ENCODE measurements at regions not wholly inside any gene's neighbourhood (a gene's known extent, or its start where the extent isn't known, plus 50 kb on each side); places are given as distances from the start of the nearest gene placed in this dataset.

DNA sequence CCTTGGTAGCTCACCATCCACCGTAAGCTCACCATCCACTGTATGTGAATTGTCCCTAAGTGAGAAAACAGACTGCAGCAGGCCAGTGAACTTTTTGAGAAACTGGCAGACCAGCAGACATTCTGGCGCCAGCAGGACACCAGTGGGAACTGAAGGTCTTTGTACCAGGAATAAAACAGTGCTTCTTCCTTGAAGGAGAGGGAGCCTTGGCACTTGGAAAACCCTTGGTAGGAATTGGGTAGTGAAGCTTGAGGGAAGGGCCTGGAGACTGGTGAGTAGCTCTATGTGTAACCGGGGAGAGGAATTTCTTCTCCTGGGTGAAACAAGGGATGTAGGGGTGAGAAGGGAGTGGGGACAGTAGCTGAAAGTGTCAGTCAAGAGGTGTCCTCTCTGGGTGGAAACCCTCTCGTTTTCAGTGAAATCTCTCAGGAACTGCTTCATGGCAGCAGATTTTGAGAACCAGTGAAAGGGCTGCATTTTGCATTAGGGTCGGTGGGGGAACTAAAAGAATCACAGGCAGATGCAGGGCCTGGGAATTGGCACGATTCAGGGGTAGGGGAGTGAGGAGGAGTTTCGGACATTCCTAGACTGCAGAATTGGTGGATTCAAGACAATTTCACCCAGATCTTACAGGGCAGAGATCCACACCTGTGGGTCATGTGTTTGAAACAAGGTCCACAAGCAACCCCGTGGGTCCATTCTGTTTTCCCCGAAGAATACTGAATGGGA lies 131.5 kb upstream of the DLX2 start:
- DNase-seq (ENCODE audit: low read depth), result no peak
- TF ChIP-seq, protein P1, sequence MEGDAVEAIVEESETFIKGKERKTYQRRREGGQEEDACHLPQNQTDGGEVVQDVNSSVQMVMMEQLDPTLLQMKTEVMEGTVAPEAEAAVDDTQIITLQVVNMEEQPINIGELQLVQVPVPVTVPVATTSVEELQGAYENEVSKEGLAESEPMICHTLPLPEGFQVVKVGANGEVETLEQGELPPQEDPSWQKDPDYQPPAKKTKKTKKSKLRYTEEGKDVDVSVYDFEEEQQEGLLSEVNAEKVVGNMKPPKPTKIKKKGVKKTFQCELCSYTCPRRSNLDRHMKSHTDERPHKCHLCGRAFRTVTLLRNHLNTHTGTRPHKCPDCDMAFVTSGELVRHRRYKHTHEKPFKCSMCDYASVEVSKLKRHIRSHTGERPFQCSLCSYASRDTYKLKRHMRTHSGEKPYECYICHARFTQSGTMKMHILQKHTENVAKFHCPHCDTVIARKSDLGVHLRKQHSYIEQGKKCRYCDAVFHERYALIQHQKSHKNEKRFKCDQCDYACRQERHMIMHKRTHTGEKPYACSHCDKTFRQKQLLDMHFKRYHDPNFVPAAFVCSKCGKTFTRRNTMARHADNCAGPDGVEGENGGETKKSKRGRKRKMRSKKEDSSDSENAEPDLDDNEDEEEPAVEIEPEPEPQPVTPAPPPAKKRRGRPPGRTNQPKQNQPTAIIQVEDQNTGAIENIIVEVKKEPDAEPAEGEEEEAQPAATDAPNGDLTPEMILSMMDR (conservative IDR thresholded peaks at IDR 0.05; ENCODE audit: low read depth, low read length), result no peak
- H3K4me3 ChIP-seq (ENCODE audit: low read depth, low read length), result no peak overlapping the region

DNA sequence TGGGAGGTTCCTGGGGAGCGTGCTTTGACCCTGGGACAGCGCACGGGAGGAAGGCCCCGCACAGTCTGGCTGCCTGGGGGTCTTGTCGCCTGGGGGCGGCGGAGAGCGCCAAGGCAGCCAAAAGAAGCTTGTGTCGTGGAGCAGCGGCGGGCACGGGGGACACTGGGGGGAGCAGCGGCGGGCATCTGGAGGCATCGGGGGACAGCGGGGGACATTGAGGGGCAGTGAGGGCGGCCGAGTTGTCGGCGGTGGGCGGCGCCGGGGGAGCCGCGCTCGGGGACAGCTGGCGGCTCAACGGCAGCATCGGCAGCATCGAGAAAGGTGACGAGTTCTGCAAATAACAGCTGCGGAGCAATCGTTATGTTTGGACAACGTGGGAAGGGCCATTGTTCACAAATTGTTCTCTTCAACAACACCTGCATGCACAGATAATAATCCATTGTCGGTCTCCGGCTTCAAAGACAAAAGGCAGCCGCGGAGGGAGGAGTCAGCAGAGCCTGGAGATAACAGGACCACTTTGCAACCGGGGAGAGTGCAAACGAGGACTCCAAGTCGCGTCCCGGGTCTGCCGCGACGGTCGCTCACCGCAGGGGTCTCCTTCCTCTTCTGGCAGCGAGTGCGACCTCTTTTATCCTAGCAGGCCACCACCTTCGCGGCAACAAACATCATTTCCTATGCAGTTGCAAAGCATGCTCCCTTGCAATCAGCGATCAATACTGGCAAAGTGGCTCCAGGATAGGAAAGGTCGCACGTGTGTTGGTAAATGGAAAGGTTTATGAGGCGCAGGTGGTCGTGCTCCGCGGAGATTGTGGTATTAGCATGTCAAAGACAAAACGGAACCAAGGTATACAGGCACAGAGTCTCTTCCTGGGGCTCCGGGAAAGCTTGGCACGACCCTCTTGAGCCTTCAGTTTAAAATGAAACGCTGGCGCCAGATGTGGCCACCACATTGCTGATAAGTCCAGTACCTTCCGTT lies 132.3 kb upstream of the DLX2 start:
- TF ChIP-seq, protein P1 (conservative IDR thresholded peaks at IDR 0.05; ENCODE audit: low read depth, low read length), result no peak

DNA sequence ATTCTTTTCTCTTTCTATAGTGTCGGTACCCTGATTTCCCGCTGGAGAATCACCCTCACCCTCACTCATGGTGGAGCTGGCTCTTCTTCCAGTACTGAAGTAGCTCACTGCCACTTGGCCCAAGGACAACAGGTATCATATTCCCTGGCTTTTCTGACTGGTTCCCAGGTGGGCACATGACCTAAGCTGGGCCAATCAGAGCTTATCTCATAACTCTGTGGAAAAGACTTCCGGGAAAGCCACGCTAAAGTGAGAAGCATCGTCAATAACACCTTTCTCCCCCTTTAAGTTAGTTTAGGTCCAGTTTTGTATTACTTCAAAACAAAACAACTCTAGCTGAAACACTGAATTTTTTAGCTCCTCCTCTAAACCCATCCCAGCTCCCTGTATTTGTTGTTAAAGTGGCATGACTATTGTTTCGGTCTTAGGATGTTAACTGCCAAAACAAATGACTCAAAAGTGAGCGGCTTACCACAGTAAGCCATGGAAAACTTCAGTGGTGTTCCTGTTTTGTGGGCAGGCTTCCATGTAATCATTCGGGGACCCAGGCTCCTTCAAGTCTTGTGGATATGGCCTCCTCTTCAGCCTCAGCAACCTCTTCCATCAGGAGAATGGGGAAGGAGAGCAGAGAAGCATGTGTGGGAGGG lies 137.4 kb upstream of the DLX2 start:
- TF ChIP-seq, protein P1 (conservative IDR thresholded peaks at IDR 0.05; ENCODE audit: low read depth, low read length), result no peak
- H3K4me3 ChIP-seq (ENCODE audit: low read depth, low read length), result no peak overlapping the region
- no peak for DNase-seq (ENCODE audit: low read depth)

More for the DNA sequence above, 132.3 kb upstream of the DLX2 start:
- H3K4me3 ChIP-seq (ENCODE audit: low read depth, low read length), result peak overlapping the region; percentile 55
- DNase-seq (ENCODE audit: low read depth), result no peak

DNA sequence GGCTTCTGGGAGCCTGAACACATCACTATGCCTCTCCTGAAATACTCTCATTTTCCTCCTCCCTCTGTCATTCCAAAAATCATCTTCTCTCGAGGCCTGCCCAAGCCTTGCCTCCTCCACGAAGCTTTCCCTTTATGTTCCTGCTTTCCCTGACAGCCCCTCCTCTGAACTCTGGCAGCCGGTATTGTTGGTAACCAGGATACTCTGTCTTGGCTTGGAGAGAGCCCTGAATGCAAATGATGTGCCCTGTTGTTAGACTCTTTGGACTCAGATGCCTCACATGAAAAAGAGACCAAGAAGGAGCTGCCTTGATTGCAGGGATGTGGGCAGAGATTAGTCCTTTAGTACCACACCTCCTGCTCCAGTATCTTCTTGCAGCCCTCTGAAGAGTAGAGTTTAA lies 138.5 kb upstream of the DLX2 start:
- H3K4me3 ChIP-seq (ENCODE audit: low read depth, low read length), result no peak overlapping the region
- TF ChIP-seq, protein P1 (conservative IDR thresholded peaks at IDR 0.05; ENCODE audit: low read depth, low read length), result no peak
- DNase-seq (ENCODE audit: low read depth), result no peak

DNA sequence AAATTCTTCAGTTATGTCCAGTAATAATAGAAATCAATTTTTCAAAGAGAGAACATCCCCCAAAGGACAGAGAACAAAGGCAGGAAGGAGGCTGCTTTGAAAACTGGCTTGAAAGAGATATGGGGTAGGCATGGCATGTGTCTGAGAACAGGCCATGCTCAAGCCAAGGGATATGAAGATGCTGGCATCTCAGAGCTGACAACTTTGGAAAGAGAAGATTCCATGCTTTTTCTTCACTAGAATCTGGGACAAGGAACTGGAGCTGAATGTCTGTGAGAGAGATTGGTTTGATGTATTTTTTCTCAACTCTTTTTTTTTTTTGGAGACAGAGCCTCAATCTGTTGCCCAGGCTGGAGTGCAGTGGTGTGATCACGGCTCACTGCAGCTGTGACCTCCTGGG lies 139.8 kb upstream of the DLX2 start:
- no peak overlapping the region for H3K4me3 ChIP-seq (ENCODE audit: low read depth, low read length)
- DNase-seq (ENCODE audit: low read depth), result no peak
- TF ChIP-seq, protein P1 (conservative IDR thresholded peaks at IDR 0.05; ENCODE audit: low read depth, low read length), result no peak

DNA sequence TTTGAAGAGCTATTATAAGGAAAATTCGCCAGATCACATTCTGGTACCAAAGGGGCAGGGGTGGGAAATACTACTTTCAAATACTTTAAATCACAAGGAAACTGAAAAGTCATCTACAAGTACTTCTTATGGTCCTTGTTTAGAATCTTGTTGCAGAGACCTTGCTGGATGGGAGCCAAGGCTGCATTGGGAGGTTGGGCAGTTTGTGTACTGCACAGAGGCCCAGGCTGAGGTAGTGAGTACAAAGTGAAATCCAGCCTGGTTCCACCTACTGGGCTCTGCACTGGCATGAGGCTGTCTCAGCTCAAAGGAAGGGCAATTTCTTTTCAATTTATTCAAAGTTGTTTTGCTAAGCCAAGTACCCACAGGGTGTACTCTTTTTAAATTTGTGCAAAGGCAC lies 140.3 kb upstream of the DLX2 start:
- TF ChIP-seq, protein P1 (conservative IDR thresholded peaks at IDR 0.05; ENCODE audit: low read depth, low read length), result no peak
- no peak for DNase-seq (ENCODE audit: low read depth)
- H3K4me3 ChIP-seq (ENCODE audit: low read depth, low read length), result no peak overlapping the region
